ENCODE measurements at regions not wholly inside any gene's neighbourhood (a gene's known extent, or its start where the extent isn't known, plus 50 kb on each side); places are given as distances from the start of the nearest gene placed in this dataset.

- dilution Hi-C loops (cut with MboI; ENCODE audit: extremely low pct_ligation_motif_present, low sequenced_read_pairs): no loop called here
- H3K4me1 ChIP-seq (ENCODE audit: control insufficient read depth, extremely low read depth, insufficient read depth, low read length): no peaks in the 10 kb centered on the region
- FAIRE-seq: no peak
These were observed 807.0 kb upstream of the SLITRK6 start for GRCh38 chr13:86606264-86606663.

GRCh38 chr13:86608701-86609100 is 809.5 kb upstream of the SLITRK6 start:
- no peak for TF ChIP-seq CTCF (optimal IDR thresholded peaks at IDR 0.05 in 1 of 3, IDR thresholded peaks at IDR 0.05 in 1 of 3, conservative IDR thresholded peaks at IDR 0.05 in 1 of 3; ENCODE audit: extremely low read depth in 1 of 3, insufficient read depth in 2 of 3, low read length in 3 of 3)
- no peak for TF ChIP-seq EZH2 (IDR thresholded peaks at IDR 0.05; ENCODE audit: low read length)
- Histone ChIP-seq H3K4me2 (ENCODE audit: control insufficient read depth, extremely low read depth, insufficient read depth, low read depth, low read length) (no peak overlapping the region), H3K4me1 (ENCODE audit: control insufficient read depth, extremely low read depth, insufficient read depth, low read length) (no peaks in the 10 kb centered on the region), H3K9me1 (ENCODE audit: control insufficient read depth, extremely low read depth, insufficient read depth, low read length) (no peaks in the 10 kb centered on the region), H2AFZ (ENCODE audit: control insufficient read depth, low read length) (no peak overlapping the region), H3K79me2 (ENCODE audit: control insufficient read depth, insufficient read depth, low read length) (no peaks in the 10 kb centered on the region), H3K27ac (ENCODE audit: control insufficient read depth, insufficient read depth, low read length) (no peak overlapping the region), H4K20me1 (ENCODE audit: control insufficient read depth, extremely low read depth, insufficient read depth, low read length) (no peaks in the 10 kb centered on the region), H3K9ac (ENCODE audit: control insufficient read depth, extremely low read depth, insufficient read depth, low read length) (no peak overlapping the region), H3K4me3 (ENCODE audit: control insufficient read depth in 2 of 3, extremely low read depth in 1 of 3, insufficient read depth in 2 of 3, low read depth in 1 of 3, low read length in 3 of 3) (no peak overlapping the region), H3K36me3 (ENCODE audit: control insufficient read depth in 2 of 2, extremely low read depth in 1 of 2, insufficient read depth in 2 of 2, low read length in 2 of 2) (no peaks in the 10 kb centered on the region), H3K27me3 (ENCODE audit: control insufficient read depth, extremely low read depth, insufficient read depth, low read length) (no peaks in the 10 kb centered on the region), H3K9me3 (ENCODE audit: control insufficient read depth, low read depth, low read length) (no peaks in the 10 kb centered on the region)
- dilution Hi-C loops (cut with MboI; ENCODE audit: extremely low pct_ligation_motif_present, low sequenced_read_pairs): no loop called here
- FAIRE-seq (no peak), DNase-seq (ENCODE audit: low read depth, low spot score) (no peak)

More at GRCh38 chr13:86606264-86606663, 807.0 kb upstream of the SLITRK6 start:
- no peak overlapping the region for H2AFZ ChIP-seq (ENCODE audit: control insufficient read depth, low read length)
- DNase-seq (ENCODE audit: low read depth, low spot score): no peak
- no peaks in the 10 kb centered on the region for H3K27me3 ChIP-seq (ENCODE audit: control insufficient read depth, extremely low read depth, insufficient read depth, low read length)
- no peaks in the 10 kb centered on the region for H3K36me3 ChIP-seq (ENCODE audit: control insufficient read depth in 2 of 2, extremely low read depth in 1 of 2, insufficient read depth in 2 of 2, low read length in 2 of 2)
- no peak overlapping the region for H3K4me3 ChIP-seq (ENCODE audit: control insufficient read depth in 2 of 3, extremely low read depth in 1 of 3, insufficient read depth in 2 of 3, low read depth in 1 of 3, low read length in 3 of 3)
- H3K9me3 ChIP-seq (ENCODE audit: control insufficient read depth, low read depth, low read length): no peaks in the 10 kb centered on the region
- H3K4me2 ChIP-seq (ENCODE audit: control insufficient read depth, extremely low read depth, insufficient read depth, low read depth, low read length): no peak overlapping the region
- no peaks in the 10 kb centered on the region for H3K79me2 ChIP-seq (ENCODE audit: control insufficient read depth, insufficient read depth, low read length)
- TF ChIP-seq CTCF (optimal IDR thresholded peaks at IDR 0.05 in 1 of 3, IDR thresholded peaks at IDR 0.05 in 1 of 3, conservative IDR thresholded peaks at IDR 0.05 in 1 of 3; ENCODE audit: extremely low read depth in 1 of 3, insufficient read depth in 2 of 3, low read length in 3 of 3) (no peak), EZH2 (IDR thresholded peaks at IDR 0.05; ENCODE audit: low read length) (no peak)
- no peak overlapping the region for H3K27ac ChIP-seq (ENCODE audit: control insufficient read depth, insufficient read depth, low read length)
- no peak overlapping the region for H3K9ac ChIP-seq (ENCODE audit: control insufficient read depth, extremely low read depth, insufficient read depth, low read length)
- no peaks in the 10 kb centered on the region for H4K20me1 ChIP-seq (ENCODE audit: control insufficient read depth, extremely low read depth, insufficient read depth, low read length)
- no peaks in the 10 kb centered on the region for H3K9me1 ChIP-seq (ENCODE audit: control insufficient read depth, extremely low read depth, insufficient read depth, low read length)
